Forelimb muscle (tissue), 1 donor: ENCODE measurements at regions not wholly inside any gene's neighbourhood (a gene's known extent, or its start where the extent isn't known, plus 50 kb on each side); places are given as distances from the start of the nearest gene placed in this dataset.
A peak's percentile ranks its signal among the peaks of the same experiment; 100 is the strongest.
"Not testable (repeated sequence)": the region's sequence is repeated elsewhere in the genome, so short reads cannot be mapped to it uniquely, and the experiment has no call there.

ENCODE experiments used
- DNase-seq: peaks from one replicate; pipeline ENCODE4 v3.0.0-alpha.2; 2013; ENCODE audit warnings: low read depth

GRCh38 chr7:26074919-26075318 lies 77.1 kb upstream of the NFE2L3 start:
- no peak for DNase-seq

- DNase-seq, result no peak
Measured at GRCh38 chr7:26076691-26077090, 75.3 kb upstream of the NFE2L3 start.

- no peak for DNase-seq
Measured at GRCh38 chr7:26078437-26079336, 73.3 kb upstream of the NFE2L3 start.

- DNase-seq, result no peak
Measured at GRCh38 chr7:26081638-26082037, 70.4 kb upstream of the NFE2L3 start.

GRCh38 chr7:26083113-26083512 lies 68.9 kb upstream of the NFE2L3 start:
- no peak for DNase-seq

- DNase-seq, result no peak
Measured at GRCh38 chr7:26084418-26084817, 67.6 kb upstream of the NFE2L3 start.

- no peak for DNase-seq
Measured at GRCh38 chr7:26085771-26086170, 66.2 kb upstream of the NFE2L3 start.

GRCh38 chr7:26087321-26088091 lies 64.5 kb upstream of the NFE2L3 start:
- DNase-seq, result no peak

- DNase-seq, result not testable (repeated sequence)
Measured at GRCh38 chr7:26089469-26089868, 62.5 kb upstream of the NFE2L3 start.

GRCh38 chr7:26090927-26091519 lies 61.0 kb upstream of the NFE2L3 start:
- DNase-seq, result peak; percentile 43

- no peak for DNase-seq
Measured at GRCh38 chr7:26091933-26092332, 60.1 kb upstream of the NFE2L3 start.

GRCh38 chr7:26093023-26093422 lies 59.0 kb upstream of the NFE2L3 start:
- DNase-seq, result no peak

GRCh38 chr7:26096136-26096535 lies 55.9 kb upstream of the NFE2L3 start:
- DNase-seq, result no peak

GRCh38 chr7:26097837-26098668 lies 53.9 kb upstream of the NFE2L3 start:
- DNase-seq, result no peak

GRCh38 chr7:26099236-26099635 lies 52.8 kb upstream of the NFE2L3 start:
- no peak for DNase-seq

- no peak for DNase-seq
Measured at GRCh38 chr7:26100406-26101339, 51.3 kb upstream of the NFE2L3 start.

- DNase-seq, result no peak
Measured at GRCh38 chr7:26101361-26102151, 50.4 kb upstream of the NFE2L3 start.

- DNase-seq, result no peak
Measured at GRCh38 chr7:26102176-26102575, 49.8 kb upstream of the NFE2L3 start.
